Heart right ventricle (tissue), 16 donors: ENCODE measurements at regions not wholly inside any gene's neighbourhood (a gene's known extent, or its start where the extent isn't known, plus 50 kb on each side); places are given as distances from the start of the nearest gene placed in this dataset.

Source experiments
- ATAC-seq, 8 donors: fragments of 200-7000 bp; cut with Tn5 transposase; one replicate each; pipeline ENCODE4 v1.9.1; 2020; ENCODE audit warnings: mild to moderate bottlenecking in 8 of 8, moderate library complexity in 8 of 8, moderate number of reproducible peaks in 1 of 8
- DNase-seq, 2 donors: peaks; one replicate each; pipeline ENCODE4 v3.0.0-alpha.2; 2020
- H3K27ac ChIP-seq, 10 donors: fragments of 200-600 bp; sonication (generic) in 2 of 10; one replicate each; pipeline versions ENCODE4 v1.5.0 to v1.8.0; 2020 to 2022; ENCODE audit warnings: mild to moderate bottlenecking in 3 of 10
- H3K27me3 ChIP-seq, 7 donors: fragments of 200-600 bp; one replicate each; pipeline ENCODE4 v1.8.0; 2021 to 2022; ENCODE audit warnings: mild to moderate bottlenecking in 2 of 7
- H3K36me3 ChIP-seq, 9 donors: fragments of 200-600 bp; sonication (generic) in 1 of 9; one replicate each; pipeline versions ENCODE4 v1.5.0 to v1.8.0; 2020 to 2022; ENCODE audit warnings: mild to moderate bottlenecking in 2 of 9
- H3K4me1 ChIP-seq, 9 donors: fragments of 200-600 bp; sonication (generic) in 1 of 9; one replicate each; pipeline versions ENCODE4 v1.5.0 to v1.8.0; 2020 to 2022; ENCODE audit warnings: mild to moderate bottlenecking in 4 of 9
- H3K4me3 ChIP-seq, 10 donors: fragments of 200-600 bp; sonication (generic) in 2 of 10; one replicate each; pipeline versions ENCODE4 v1.5.0 to v1.8.0; 2020 to 2022; ENCODE audit warnings: mild to moderate bottlenecking in 7 of 10, moderate library complexity in 2 of 10
- H3K9me3 ChIP-seq, 11 donors: fragments of 200-600 bp in 10 of 11; sonication (generic) in 2 of 11; one replicate each; pipeline versions ENCODE4 v1.5.0 to v1.8.0; 2013 to 2022; ENCODE audit warnings: mild to moderate bottlenecking in 2 of 11, control low read depth in 1 of 11, moderate library complexity in 1 of 11
- WGBS, 2 donors: extraction: QIAGEN DNeasy Blood & Tissue Kit; methylation state at CpG; one replicate each; pipeline ENCODE4 v1.1.7; 2013; ENCODE audit warnings: inconsistent platforms in 1 of 2; 5-methylcytosine and 5-hydroxymethylcytosine counted together
- intact Hi-C, 10 donors: fragments of 100-400 bp; cut with DNase I; formaldehyde crosslinking; loops; one replicate each; pipeline versions ENCODE4 v1.11.1 to v1.14.2; 2022
- TF ChIP-seq, protein P1 (sequence below), 9 donors: fragments of 200-600 bp; sonication (generic) in 2 of 9; IDR thresholded peaks; one replicate each; pipeline versions ENCODE4 v1.5.0 to v1.8.0; 2021 to 2022; ENCODE audit warnings: antibody characterized with exemption in 9 of 9, mild to moderate bottlenecking in 5 of 9, moderate library complexity in 1 of 9
- donor health status: Arrhythmogenic right ventricular cardiomyopathy.
- donor health status: ischemic (EF 13 %, LVEDD 7.1; RV severe dilation, severe dysfunction).
- donor health status: healthy with polysubstance abuse.
- donor health status: DM: no; HTN: yes; CAD: no.
- donor health status: DM: no; HTN: no; CAD: no.
- donor health status: ischemic (EF 25% LVEDD 6.9; RV normal size, moderate dysfunction).
- donor health status: ischemic (EF 25% LVEDD 5.7; RV mildly dilated, moderate dysfunction).
- donor health status: healthy.
- donor health status: DM: yes; HTN: yes; CAD: no.
- donor health status: Ischemic cardiomyopathy.
- donor health status: ischemic (EF 35%, LVEDD 5.7; RV mildly dilated, moderate dysfunction).
- donor health status: nonischemic (EF 11% LVEDD 7.7; RV severe dilation, severe dysfunction).
- donor health status: DM: yes; HTN: yes; CAD: no.
- donor health status: PGD.
- donor health status: ischemic (EF 29% LVEDD 5.4; RV normal size, mild dysfunction).
- donor health status: nonischemic (EF 23%, LVEDD 6.1; RV moderate dilation, normal function).

DNA sequence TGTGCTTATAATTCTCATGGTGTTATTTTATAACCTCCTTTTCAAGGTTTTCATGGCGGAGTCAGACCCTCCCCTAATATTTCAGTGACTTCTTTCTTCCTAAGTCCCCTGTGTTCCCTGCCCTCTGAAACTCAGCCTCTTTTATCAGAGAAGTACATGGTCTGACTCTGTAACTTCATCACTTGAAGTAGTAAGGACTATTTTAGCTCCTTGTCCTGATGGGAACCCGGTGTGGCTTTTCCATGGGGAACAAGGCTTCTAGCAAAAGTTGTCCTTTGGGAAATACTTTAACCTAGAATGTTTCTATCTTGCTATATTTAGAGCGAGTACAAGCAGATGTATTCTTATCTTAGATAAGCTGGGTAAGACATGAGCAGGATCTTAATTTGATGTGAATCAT lies 117.5 kb downstream of the TRIB2 start:
- ATAC-seq (peak; percentile 56 to 79 (median 64)), DNase-seq (peak in 1 of 2 donors; percentile 30)
- Histone ChIP-seq H3K9me3 (no peaks in the 10 kb centered on the region), H3K27ac (peak overlapping the region; percentile 11 to 69 (median 32)), H3K4me3 (no peak overlapping the region), H3K27me3 (no peaks in the 10 kb centered on the region), H3K36me3 (no peaks in the 10 kb centered on the region), H3K4me1 (peaks cover 0 to 31% (median 21%) of the 10 kb centered on the region in 9 donors)
- intact Hi-C loops: loop anchor here in 1 of 10 donors (10.0 kb wide), 1 partner anchor 91 kb away; no protein-coding TSS in a partner anchor
- 51 to 57% methylated on average over 3 of the region's 3 CpGs for WGBS, 2 donors
- TF ChIP-seq, protein P1, sequence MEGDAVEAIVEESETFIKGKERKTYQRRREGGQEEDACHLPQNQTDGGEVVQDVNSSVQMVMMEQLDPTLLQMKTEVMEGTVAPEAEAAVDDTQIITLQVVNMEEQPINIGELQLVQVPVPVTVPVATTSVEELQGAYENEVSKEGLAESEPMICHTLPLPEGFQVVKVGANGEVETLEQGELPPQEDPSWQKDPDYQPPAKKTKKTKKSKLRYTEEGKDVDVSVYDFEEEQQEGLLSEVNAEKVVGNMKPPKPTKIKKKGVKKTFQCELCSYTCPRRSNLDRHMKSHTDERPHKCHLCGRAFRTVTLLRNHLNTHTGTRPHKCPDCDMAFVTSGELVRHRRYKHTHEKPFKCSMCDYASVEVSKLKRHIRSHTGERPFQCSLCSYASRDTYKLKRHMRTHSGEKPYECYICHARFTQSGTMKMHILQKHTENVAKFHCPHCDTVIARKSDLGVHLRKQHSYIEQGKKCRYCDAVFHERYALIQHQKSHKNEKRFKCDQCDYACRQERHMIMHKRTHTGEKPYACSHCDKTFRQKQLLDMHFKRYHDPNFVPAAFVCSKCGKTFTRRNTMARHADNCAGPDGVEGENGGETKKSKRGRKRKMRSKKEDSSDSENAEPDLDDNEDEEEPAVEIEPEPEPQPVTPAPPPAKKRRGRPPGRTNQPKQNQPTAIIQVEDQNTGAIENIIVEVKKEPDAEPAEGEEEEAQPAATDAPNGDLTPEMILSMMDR (IDR thresholded peaks at IDR 0.05): no peak

GRCh38 chr2:12835733-12836132 lies 119.0 kb downstream of the TRIB2 start:
- DNase-seq (peak in 1 of 2 donors; percentile 42), ATAC-seq (peak; percentile 55 to 87 (median 72))
- H3K4me3 ChIP-seq: no peak overlapping the region
- 21 to 22% methylated on average over 4 of the region's 4 CpGs for WGBS, 2 donors
- no peaks in the 10 kb centered on the region for H3K36me3 ChIP-seq
- no peaks in the 10 kb centered on the region for H3K9me3 ChIP-seq
- peak overlapping the region in 8 of 10 donors; percentile 17 to 56 (median 36) for H3K27ac ChIP-seq
- TF ChIP-seq, protein P1 (IDR thresholded peaks at IDR 0.05): no peak
- peaks cover 0 to 31% (median 21%) of the 10 kb centered on the region in 9 donors for H3K4me1 ChIP-seq
- intact Hi-C loops: loop anchor here in 1 of 10 donors (10.0 kb wide), 1 partner anchor 89 kb away; no protein-coding TSS in a partner anchor
- no peaks in the 10 kb centered on the region for H3K27me3 ChIP-seq

GRCh38 chr2:12839339-12839738 lies 122.6 kb downstream of the TRIB2 start:
- Histone ChIP-seq H3K4me1 (peaks cover 0 to 22% (median 14%) of the 10 kb centered on the region in 9 donors), H3K27me3 (no peaks in the 10 kb centered on the region), H3K4me3 (no peak overlapping the region), H3K27ac (no peak overlapping the region), H3K36me3 (no peaks in the 10 kb centered on the region), H3K9me3 (no peaks in the 10 kb centered on the region)
- WGBS, 2 donors: 95 to 97% methylated on average over 2 of the region's 2 CpGs
- DNase-seq (no peak), ATAC-seq (no peak)
- TF ChIP-seq, protein P1 (IDR thresholded peaks at IDR 0.05): no peak
- intact Hi-C loops: loop anchor here in 1 of 10 donors (10.0 kb wide), 1 partner anchor 85 kb away; no protein-coding TSS in a partner anchor

GRCh38 chr2:12841021-12841420 lies 124.3 kb downstream of the TRIB2 start:
- ATAC-seq (no peak), DNase-seq (no peak)
- Histone ChIP-seq H3K4me3 (no peak overlapping the region), H3K27me3 (no peaks in the 10 kb centered on the region), H3K36me3 (no peaks in the 10 kb centered on the region), H3K4me1 (peaks cover 0 to 16% (median 4%) of the 10 kb centered on the region in 9 donors), H3K9me3 (no peaks in the 10 kb centered on the region), H3K27ac (no peak overlapping the region)
- intact Hi-C loops: loop anchor here in 2 of 10 donors (5.0 to 10.0 kb wide), 2 partner anchors 71 to 74 kb away; no protein-coding TSS in a partner anchor
- 94 to 98% methylated on average over 5 of the region's 5 CpGs for WGBS, 2 donors
- TF ChIP-seq, protein P1 (IDR thresholded peaks at IDR 0.05): no peak
